KMS-11 (cell line): ENCODE measurements at regions not wholly inside any gene's neighbourhood (a gene's known extent, or its start where the extent isn't known, plus 50 kb on each side); places are given as distances from the start of the nearest gene placed in this dataset.
"Not testable (repeated sequence)": the region's sequence is repeated elsewhere in the genome, so short reads cannot be mapped to it uniquely, and the experiment has no call there.

ENCODE experiments used
- H2AFZ ChIP-seq: fragments of 200-600 bp; sonication (generic); 2 replicates; pipeline ENCODE4 v1.6.1; 2016; ENCODE audit warnings: antibody characterized with exemption, mixed run types, low read depth
- H3K27ac ChIP-seq: fragments of 200-600 bp; sonication (generic); 2 replicates; pipeline ENCODE4 v1.6.1; 2016; ENCODE audit warnings: mild to moderate bottlenecking, mixed run types
- H3K27me3 ChIP-seq: fragments of 200-600 bp; sonication (generic); 2 replicates; pipeline ENCODE4 v1.6.1; 2017; ENCODE audit warnings: mild to moderate bottlenecking, low read depth, mixed run types, moderate library complexity; ENCODE audit not compliant: insufficient read depth
- H3K36me3 ChIP-seq: fragments of 200-600 bp; sonication (generic); 2 replicates; pipeline ENCODE4 v1.6.1; 2017; ENCODE audit warnings: mild to moderate bottlenecking, mixed run types; ENCODE audit not compliant: insufficient read depth
- H3K4me1 ChIP-seq: fragments of 200-600 bp; sonication (generic); 2 replicates; pipeline ENCODE4 v1.6.1; 2016; ENCODE audit warnings: mild to moderate bottlenecking, low read depth, mixed run types; ENCODE audit not compliant: poor library complexity, severe bottlenecking
- H3K4me2 ChIP-seq: fragments of 200-600 bp; sonication (generic); 2 replicates; pipeline ENCODE4 v1.7.0; 2016; ENCODE audit warnings: mild to moderate bottlenecking, mixed run types
- H3K4me3 ChIP-seq: fragments of 200-600 bp; sonication (generic); IDR thresholded peaks from 2 replicates; pipeline ENCODE4 v1.6.1; 2017; ENCODE audit warnings: low read depth, low read length, mixed read lengths; ENCODE audit not compliant: insufficient read depth
- H3K79me2 ChIP-seq: fragments of 200-600 bp; sonication (generic); 2 replicates; pipeline ENCODE4 v1.6.1; 2016; ENCODE audit warnings: low read depth, mixed run types; ENCODE audit not compliant: insufficient read depth
- H3K9ac ChIP-seq: fragments of 200-600 bp; sonication (generic); 2 replicates; pipeline ENCODE4 v1.6.1; 2016; ENCODE audit warnings: mild to moderate bottlenecking, mixed run types
- H4K20me1 ChIP-seq: fragments of 200-600 bp; sonication (generic); 2 replicates; pipeline ENCODE4 v1.6.1; 2016; ENCODE audit warnings: mild to moderate bottlenecking, mixed run types; ENCODE audit not compliant: insufficient read depth
- CTCF ChIP-seq: fragments of 200-600 bp; sonication (generic); conservative IDR thresholded peaks from 2 replicates; pipeline ENCODE4 v1.6.1; 2017; ENCODE audit warnings: low read depth, mild to moderate bottlenecking, antibody characterized with exemption, low read length, moderate library complexity, mixed read lengths

- no peak for TF ChIP-seq CTCF
- no peak overlapping the region for H3K9ac ChIP-seq
- H2AFZ ChIP-seq: no peak overlapping the region
- no peaks in the 10 kb centered on the region for H3K36me3 ChIP-seq
- H4K20me1 ChIP-seq: no peaks in the 10 kb centered on the region
- no peak overlapping the region for H3K27ac ChIP-seq
- no peaks in the 10 kb centered on the region for H3K79me2 ChIP-seq
- no peaks in the 10 kb centered on the region for H3K27me3 ChIP-seq
- no peak overlapping the region for H3K4me2 ChIP-seq
- no peaks in the 10 kb centered on the region for H3K4me1 ChIP-seq
- H3K4me3 ChIP-seq: no peak overlapping the region
Measured at GRCh38 chr2:138078153-138078552, 113.9 kb downstream of the HNMT start.

- Histone ChIP-seq H4K20me1 (no peaks in the 10 kb centered on the region), H3K4me3 (no peak overlapping the region), H3K9ac (no peak overlapping the region), H3K4me1 (no peaks in the 10 kb centered on the region), H3K36me3 (no peaks in the 10 kb centered on the region), H3K27me3 (no peaks in the 10 kb centered on the region), H3K79me2 (no peaks in the 10 kb centered on the region), H3K4me2 (no peak overlapping the region), H3K27ac (no peak overlapping the region), H2AFZ (no peak overlapping the region)
- TF ChIP-seq CTCF: no peak
Measured at GRCh38 chr2:138079976-138080375, 115.7 kb downstream of the HNMT start.

- Histone ChIP-seq H3K4me1 (no peaks in the 10 kb centered on the region), H2AFZ (no peak overlapping the region), H4K20me1 (no peaks in the 10 kb centered on the region), H3K27ac (no peak overlapping the region), H3K27me3 (no peaks in the 10 kb centered on the region), H3K4me2 (no peak overlapping the region), H3K36me3 (no peaks in the 10 kb centered on the region), H3K4me3 (no peak overlapping the region), H3K9ac (no peak overlapping the region), H3K79me2 (no peaks in the 10 kb centered on the region)
- TF ChIP-seq CTCF: no peak
Measured at GRCh38 chr2:138081225-138082073, 117.2 kb downstream of the HNMT start.

GRCh38 chr2:138084206-138084605, 119.9 kb downstream of the HNMT start:
- H3K27me3 ChIP-seq: no peaks in the 10 kb centered on the region
- no peak overlapping the region for H3K27ac ChIP-seq
- no peaks in the 10 kb centered on the region for H4K20me1 ChIP-seq
- H3K4me1 ChIP-seq: no peaks in the 10 kb centered on the region
- no peaks in the 10 kb centered on the region for H3K79me2 ChIP-seq
- no peak overlapping the region for H2AFZ ChIP-seq
- H3K36me3 ChIP-seq: no peaks in the 10 kb centered on the region
- H3K4me3 ChIP-seq: no peak overlapping the region
- TF ChIP-seq CTCF: no peak
- no peak overlapping the region for H3K9ac ChIP-seq
- no peak overlapping the region for H3K4me2 ChIP-seq

DNA sequence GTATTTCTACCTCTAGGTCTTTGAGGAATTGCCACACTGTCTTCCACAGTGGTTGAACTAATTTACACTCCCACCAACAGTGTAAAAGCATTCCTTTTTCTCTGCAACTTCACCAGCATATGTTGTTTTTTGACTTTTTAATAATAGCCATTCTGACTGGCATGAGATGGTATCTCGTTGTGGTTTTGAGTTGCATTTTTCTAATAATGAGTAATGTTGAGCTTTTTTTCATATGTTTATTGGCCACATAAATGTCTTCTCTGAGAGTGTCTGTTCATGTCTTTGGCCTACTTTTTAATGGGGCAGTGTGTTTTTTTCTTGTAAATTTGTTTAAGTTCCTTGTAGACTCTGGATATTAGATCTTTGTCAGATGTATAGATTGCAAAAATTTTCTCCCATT, 121.2 kb downstream of the HNMT start:
- H3K9ac ChIP-seq, H3K36me3 ChIP-seq, H3K27me3 ChIP-seq, H3K79me2 ChIP-seq, H4K20me1 ChIP-seq, H3K4me2 ChIP-seq, H3K4me3 ChIP-seq, H3K27ac ChIP-seq, H3K4me1 ChIP-seq, H2AFZ ChIP-seq: not testable (repeated sequence)
